ENCODE measurements at regions not wholly inside any gene's neighbourhood (a gene's known extent, or its start where the extent isn't known, plus 50 kb on each side); places are given as distances from the start of the nearest gene placed in this dataset.

GRCh38 chr14:86039176-86039575 lies 509.2 kb downstream of the FLRT2 start:
- no peak for TF ChIP-seq CTCF (conservative IDR thresholded peaks at IDR 0.05)
- H3K27ac ChIP-seq = no peak overlapping the region; the same call in 1 of the 2 replicates

- TF ChIP-seq ZFX (IDR thresholded peaks at IDR 0.05) = no peak
- peak; percentile 82 for TF ChIP-seq CTCF (conservative IDR thresholded peaks at IDR 0.05)
- peak overlapping the region; percentile 20; the same call in 1 of the 2 replicates for H3K27ac ChIP-seq
Observed at GRCh38 chr14:86038387-86039042, 508.6 kb downstream of the FLRT2 start.

- no peak overlapping the region for H3K27ac ChIP-seq
- TF ChIP-seq CTCF (conservative IDR thresholded peaks at IDR 0.05) (peak; percentile 60), ZFX (IDR thresholded peaks at IDR 0.05) (no peak)
Observed at GRCh38 chr14:86035882-86036281, 505.9 kb downstream of the FLRT2 start.

GRCh38 chr14:86027990-86028389 lies 498.0 kb downstream of the FLRT2 start:
- H3K27ac ChIP-seq = no peak overlapping the region
- no peak for TF ChIP-seq ZFX (IDR thresholded peaks at IDR 0.05)

- TF ChIP-seq ZFX (IDR thresholded peaks at IDR 0.05) (no peak), CTCF (conservative IDR thresholded peaks at IDR 0.05) (no peak)
- no peak overlapping the region for H3K27ac ChIP-seq
Observed at GRCh38 chr14:86027144-86027543, 497.2 kb downstream of the FLRT2 start.

- H3K27ac ChIP-seq = no peak overlapping the region
- TF ChIP-seq ZFX (IDR thresholded peaks at IDR 0.05) (no peak), CTCF (conservative IDR thresholded peaks at IDR 0.05) (no peak)
Observed at GRCh38 chr14:86022031-86022629, 492.2 kb downstream of the FLRT2 start.

- TF ChIP-seq CTCF (conservative IDR thresholded peaks at IDR 0.05) (no peak), ZFX (IDR thresholded peaks at IDR 0.05) (no peak)
- H3K27ac ChIP-seq = no peak overlapping the region
Observed at GRCh38 chr14:86020841-86021240, 490.9 kb downstream of the FLRT2 start.

- no peak overlapping the region for H3K27ac ChIP-seq
Observed at GRCh38 chr14:86015941-86016340, 486.0 kb downstream of the FLRT2 start.

More at GRCh38 chr14:86015941-86016340, 486.0 kb downstream of the FLRT2 start:
- TF ChIP-seq CTCF (conservative IDR thresholded peaks at IDR 0.05) (no peak), ZFX (IDR thresholded peaks at IDR 0.05) (no peak)

All from C4-2B (cell line).